ENCODE measurements at regions not wholly inside any gene's neighbourhood (a gene's known extent, or its start where the extent isn't known, plus 50 kb on each side); places are given as distances from the start of the nearest gene placed in this dataset.
"Not testable (repeated sequence)": the region's sequence is repeated elsewhere in the genome, so short reads cannot be mapped to it uniquely, and the experiment has no call there.

GRCh38 chrX:1102786-1103185 lies 109.7 kb downstream of the CRLF2 start:
- DNase-seq (ENCODE audit: low read depth), result no peak

- not testable (repeated sequence) for DNase-seq (ENCODE audit: low read depth)
Measured at GRCh38 chrX:1102221-1102620, 110.2 kb downstream of the CRLF2 start.

GRCh38 chrX:1099146-1099770 lies 113.2 kb downstream of the CRLF2 start:
- no peak for DNase-seq (ENCODE audit: low read depth)

- no peak for DNase-seq (ENCODE audit: low read depth)
Measured at GRCh38 chrX:1097328-1097727, 115.1 kb downstream of the CRLF2 start.

- no peak for DNase-seq (ENCODE audit: low read depth)
Measured at GRCh38 chrX:1094566-1095333, 117.7 kb downstream of the CRLF2 start.

- DNase-seq (ENCODE audit: low read depth), result no peak
Measured at GRCh38 chrX:1093586-1094421, 118.6 kb downstream of the CRLF2 start.

GRCh38 chrX:1093121-1093520 lies 119.3 kb downstream of the CRLF2 start:
- DNase-seq (ENCODE audit: low read depth), result no peak

- DNase-seq (ENCODE audit: low read depth), result no peak
Measured at GRCh38 chrX:1086444-1087409, 125.7 kb downstream of the CRLF2 start.

- not testable (repeated sequence) for DNase-seq (ENCODE audit: low read depth)
Measured at GRCh38 chrX:1085871-1086270, 126.6 kb downstream of the CRLF2 start.

- no peak for DNase-seq (ENCODE audit: low read depth)
Measured at GRCh38 chrX:1084689-1085088, 127.8 kb downstream of the CRLF2 start.

- no peak for DNase-seq (ENCODE audit: low read depth)
Measured at GRCh38 chrX:1076871-1077651, 135.4 kb downstream of the CRLF2 start.

GRCh38 chrX:1075741-1076140 lies 136.7 kb downstream of the CRLF2 start:
- DNase-seq (ENCODE audit: low read depth), result no peak

GRCh38 chrX:1075156-1075555 lies 137.3 kb downstream of the CRLF2 start:
- DNase-seq (ENCODE audit: low read depth), result no peak

- no peak for DNase-seq (ENCODE audit: low read depth)
Measured at GRCh38 chrX:1074755-1075154, 137.7 kb downstream of the CRLF2 start.

- no peak for DNase-seq (ENCODE audit: low read depth)
Measured at GRCh38 chrX:1074172-1074571, 138.3 kb downstream of the CRLF2 start.

GRCh38 chrX:1072637-1073377 lies 139.6 kb downstream of the CRLF2 start:
- DNase-seq (ENCODE audit: low read depth), result no peak

GRCh38 chrX:1071351-1071750 lies 141.1 kb downstream of the CRLF2 start:
- DNase-seq (ENCODE audit: low read depth), result no peak

GRCh38 chrX:1062351-1062750 lies 150.1 kb downstream of the CRLF2 start:
- DNase-seq (ENCODE audit: low read depth), result no peak

GRCh38 chrX:1060562-1060960 lies 151.9 kb downstream of the CRLF2 start:
- DNase-seq (ENCODE audit: low read depth), result no peak

Data from HS-27A (cell line).